ENCODE measurements at regions not wholly inside any gene's neighbourhood (a gene's known extent, or its start where the extent isn't known, plus 50 kb on each side); places are given as distances from the start of the nearest gene placed in this dataset.

- TF ChIP-seq CTCF (IDR thresholded peaks at IDR 0.05) (no peak), POLR2AphosphoS5 (IDR thresholded peaks at IDR 0.05; ENCODE audit: low read depth, low read length) (no peak)
Observed at GRCh38 chrX:142686653-142687283, 339.0 kb upstream of the SPANXN4 start.
